IPS-11a (cell line): ENCODE measurements at regions not wholly inside any gene's neighbourhood (a gene's known extent, or its start where the extent isn't known, plus 50 kb on each side); places are given as distances from the start of the nearest gene placed in this dataset.
"Not testable (repeated sequence)": the region's sequence is repeated elsewhere in the genome, so short reads cannot be mapped to it uniquely, and the experiment has no call there.

Experiments
- H3K4me3 ChIP-seq: one replicate; pipeline ENCODE4 v1.5.1; 2013; ENCODE audit warnings: low read depth, low read length, control low read depth

DNA sequence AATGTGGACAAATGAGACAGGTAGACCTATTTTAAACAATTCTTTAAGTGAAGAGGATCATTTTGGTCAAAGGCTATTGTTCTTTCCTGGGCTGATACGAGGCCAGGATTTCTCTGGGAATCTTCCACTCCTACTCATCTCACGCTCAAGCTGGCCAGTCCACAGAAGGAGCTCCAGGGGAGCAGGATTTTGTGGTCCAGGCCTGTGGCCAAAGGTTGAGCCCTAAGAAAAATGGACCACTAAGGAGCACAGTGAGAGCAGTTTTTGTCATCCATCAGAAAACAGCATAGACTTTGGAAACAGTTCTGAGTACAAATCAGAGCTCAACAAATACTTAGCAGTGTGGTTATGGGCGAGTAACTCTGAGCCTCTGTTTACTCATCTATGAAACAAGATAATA is 260.2 kb upstream of the RUNX1 start:
- no peak overlapping the region for H3K4me3 ChIP-seq

DNA sequence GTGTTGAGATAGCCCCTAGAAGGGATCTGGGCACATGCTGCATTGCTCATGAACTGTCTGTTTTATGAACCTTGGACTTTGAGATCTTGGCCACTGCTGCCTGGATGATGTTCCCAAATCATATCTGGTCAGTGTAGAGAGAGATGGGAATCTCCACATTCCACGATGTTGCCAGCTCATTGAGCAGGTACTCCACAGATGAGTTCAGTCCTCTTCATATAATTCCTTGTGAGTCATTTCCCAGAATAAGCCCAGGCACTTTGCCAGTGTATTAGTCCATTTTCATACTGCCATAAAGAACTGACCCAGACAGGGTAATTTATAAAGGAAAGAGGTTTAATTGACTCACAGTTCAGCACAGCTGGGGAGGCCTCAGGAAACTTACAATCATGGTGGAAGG is 254.0 kb upstream of the RUNX1 start:
- no peak overlapping the region for H3K4me3 ChIP-seq

DNA sequence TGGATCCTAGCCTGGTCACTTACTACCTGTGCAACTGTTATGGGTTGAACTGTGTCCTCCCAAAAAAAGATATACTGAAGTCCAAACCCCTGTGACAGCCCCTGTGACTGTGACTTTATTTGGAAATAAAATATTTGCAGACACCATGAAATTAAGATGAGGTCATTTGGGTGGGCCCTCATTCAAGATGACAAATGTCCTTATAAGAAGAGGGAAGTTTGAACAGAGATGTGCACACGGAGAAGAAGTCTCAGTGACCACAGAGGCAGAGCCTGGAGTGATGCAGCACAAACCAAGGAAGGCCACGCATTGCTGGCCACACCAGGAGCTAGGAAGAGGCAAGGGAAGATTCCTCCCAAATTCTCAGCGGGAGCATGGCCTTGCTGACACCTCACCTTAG is 249.7 kb upstream of the RUNX1 start:
- H3K4me3 ChIP-seq, result no peak overlapping the region

DNA sequence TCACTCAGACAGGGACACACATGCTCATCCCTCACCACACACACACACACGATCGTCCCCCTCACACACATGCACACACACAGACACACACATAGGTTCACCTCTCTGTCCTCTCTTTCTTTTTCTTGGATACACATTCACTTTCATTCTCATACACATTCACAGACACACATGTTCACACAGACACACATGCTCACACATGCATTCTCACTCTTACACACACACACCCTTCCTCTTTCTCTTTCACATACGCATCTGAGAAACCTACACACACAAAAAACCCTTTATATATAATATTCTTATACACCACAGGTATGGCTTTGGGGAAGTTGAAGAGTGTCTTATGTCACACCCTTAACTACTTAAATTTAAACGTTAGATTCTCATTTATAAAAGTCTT is 248.6 kb upstream of the RUNX1 start:
- H3K4me3 ChIP-seq, result no peak overlapping the region

DNA sequence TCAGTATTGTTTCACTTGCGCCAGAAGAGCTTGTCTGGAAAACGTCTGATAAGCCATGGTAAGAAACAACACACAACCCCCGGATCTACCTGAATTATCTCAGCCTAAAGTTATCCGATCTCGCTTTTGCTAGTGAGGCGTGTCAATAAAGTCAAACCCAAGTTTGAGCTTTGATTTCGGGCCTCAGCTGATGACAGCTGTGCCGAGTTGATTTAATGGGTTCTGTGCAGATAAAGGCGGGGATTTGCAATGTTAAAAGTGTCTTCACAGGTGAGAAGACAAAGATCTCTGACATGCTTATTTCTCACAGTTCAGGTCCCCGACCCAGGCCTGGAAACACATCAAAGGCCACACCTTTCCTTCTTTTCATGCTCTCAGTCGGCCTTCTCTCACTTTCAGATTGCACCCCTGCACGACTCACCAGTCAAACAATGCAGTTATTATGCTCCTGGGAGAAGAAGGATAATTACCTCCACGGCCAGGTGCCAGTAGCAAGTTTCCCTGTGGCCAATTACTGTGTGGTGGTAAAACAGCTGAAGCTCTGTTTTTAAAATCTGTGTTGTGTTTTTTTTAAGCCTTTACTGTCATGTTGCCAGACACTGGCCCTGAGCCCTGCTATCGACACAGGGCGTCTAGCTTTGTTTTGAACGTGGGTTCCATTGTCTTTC is 245.3 kb upstream of the RUNX1 start:
- H3K4me3 ChIP-seq, result no peak overlapping the region

DNA sequence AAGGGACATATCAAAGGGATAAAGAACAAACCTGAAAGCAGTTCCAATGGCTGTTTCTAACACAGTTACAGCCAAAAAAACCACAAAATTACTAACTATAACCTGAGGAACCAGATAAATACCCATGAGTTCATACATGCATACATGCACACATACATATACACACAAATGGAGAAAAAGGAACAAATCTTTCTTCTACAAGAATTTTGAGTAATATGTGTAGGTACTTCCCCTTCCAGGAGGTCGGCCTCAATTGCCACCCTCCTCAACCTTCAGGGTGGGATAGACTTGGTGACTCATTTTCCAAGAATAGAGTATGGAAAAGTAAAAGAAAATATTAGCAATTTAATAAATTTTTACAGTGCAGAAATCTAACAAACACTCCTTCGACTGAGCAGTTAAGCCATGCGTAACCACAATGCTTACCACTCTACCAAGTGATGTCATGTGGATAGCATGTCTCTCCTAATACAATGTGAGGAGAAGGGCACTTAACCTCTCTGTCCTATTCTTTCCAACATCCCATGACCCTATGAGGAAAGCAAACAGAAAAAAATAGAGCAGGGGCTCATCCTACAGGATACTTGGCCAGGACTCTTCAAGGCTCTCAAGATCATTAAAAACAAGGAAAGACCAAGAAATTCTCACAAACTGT is 243.0 kb upstream of the RUNX1 start:
- no peak overlapping the region for H3K4me3 ChIP-seq

DNA sequence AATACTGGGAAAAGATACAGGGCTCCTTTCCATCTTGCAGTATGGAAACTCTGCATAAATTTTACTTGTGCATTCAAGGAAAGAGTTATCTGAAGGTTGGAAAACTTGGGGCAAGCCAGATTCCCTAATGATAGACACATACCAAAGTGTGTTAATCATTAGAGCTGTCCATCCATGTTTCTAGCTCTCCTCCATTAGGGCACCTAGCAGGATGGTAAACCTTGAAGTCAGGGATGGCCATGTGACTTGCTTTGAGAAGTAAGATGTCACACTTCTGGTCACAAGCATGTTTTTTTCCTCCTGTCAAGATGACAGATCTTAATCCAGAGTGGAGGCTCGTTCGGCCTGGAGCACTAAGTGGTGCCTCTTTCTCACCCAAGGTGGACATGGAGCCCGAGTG is 241.9 kb upstream of the RUNX1 start:
- H3K4me3 ChIP-seq, result no peak overlapping the region

DNA sequence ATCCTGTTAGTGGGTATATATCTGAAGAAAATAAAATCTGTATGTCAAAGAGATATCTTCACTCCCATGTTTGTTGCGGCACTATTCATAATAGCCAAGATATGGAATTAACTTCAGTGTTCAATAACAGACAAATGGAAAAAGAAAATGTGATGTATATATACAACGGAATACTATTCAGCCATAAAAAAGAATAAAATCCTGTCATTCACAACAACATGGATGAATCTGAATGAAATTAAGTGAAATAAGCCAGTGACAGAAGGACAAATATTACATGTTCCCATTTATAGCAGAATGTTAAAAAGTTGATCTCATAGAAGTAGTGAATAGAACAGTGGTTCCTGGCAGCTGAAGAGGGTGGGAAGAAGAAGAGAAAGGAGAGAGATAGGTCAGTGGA is 239.1 kb upstream of the RUNX1 start:
- H3K4me3 ChIP-seq, result no peak overlapping the region

DNA sequence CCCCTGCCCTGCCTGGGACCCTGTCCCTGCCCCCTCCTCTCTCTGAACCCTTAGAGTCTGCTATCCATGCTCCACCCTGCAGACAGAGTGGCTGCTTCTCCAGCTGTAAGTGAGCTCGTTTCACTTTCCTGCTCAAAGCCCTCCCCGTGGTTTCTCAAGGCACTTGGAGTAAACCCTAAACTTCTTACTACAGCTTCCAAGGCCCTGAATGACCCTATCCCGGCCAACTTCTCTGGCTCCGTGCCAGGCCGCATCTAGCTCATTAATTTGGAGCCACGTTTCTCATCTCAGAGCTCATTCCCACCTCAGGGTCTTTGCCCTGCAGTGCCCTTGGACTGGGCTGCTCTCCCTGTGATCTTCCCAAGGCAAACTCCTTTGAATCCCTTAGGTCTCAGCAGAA is 235.1 kb upstream of the RUNX1 start:
- H3K4me3 ChIP-seq, result no peak overlapping the region

DNA sequence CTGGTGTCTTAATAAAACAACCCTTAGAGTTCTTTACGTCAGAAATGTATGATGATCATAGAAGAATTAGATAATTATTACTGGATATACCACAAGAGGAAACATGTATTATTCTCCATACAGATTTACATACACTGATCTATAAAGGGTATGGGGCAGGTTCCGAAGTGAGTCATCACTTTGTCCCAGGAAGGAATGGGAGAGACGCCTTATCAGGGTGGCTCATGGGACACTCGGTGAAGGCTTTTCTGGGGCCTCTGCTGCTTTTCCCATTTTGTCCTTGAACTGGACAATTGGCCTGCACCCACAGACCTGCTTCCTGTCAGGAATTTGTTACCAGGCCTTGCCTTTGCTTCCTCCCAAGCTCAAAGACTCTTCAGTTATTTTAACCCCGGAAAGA is 233.8 kb upstream of the RUNX1 start:
- no peak overlapping the region for H3K4me3 ChIP-seq

DNA sequence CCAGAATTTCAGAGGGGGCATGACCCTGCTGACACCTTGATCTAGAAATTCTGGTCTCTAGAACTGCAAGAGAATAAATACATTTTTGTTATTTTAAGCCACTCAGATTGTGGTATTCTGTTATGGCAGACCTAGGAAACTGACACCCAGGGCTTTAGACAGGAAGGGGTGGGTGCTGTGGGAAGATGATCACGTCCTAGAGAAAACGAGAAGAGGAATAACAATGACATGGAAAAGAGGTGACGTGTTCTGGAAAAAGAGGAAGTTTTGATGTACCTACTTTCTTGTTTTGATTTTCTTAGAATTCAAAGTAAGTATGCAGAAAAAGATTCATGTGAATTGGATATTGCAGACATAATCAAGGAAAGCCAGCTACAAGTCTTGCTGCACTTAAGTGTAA is 232.9 kb upstream of the RUNX1 start:
- H3K4me3 ChIP-seq, result no peak overlapping the region

DNA sequence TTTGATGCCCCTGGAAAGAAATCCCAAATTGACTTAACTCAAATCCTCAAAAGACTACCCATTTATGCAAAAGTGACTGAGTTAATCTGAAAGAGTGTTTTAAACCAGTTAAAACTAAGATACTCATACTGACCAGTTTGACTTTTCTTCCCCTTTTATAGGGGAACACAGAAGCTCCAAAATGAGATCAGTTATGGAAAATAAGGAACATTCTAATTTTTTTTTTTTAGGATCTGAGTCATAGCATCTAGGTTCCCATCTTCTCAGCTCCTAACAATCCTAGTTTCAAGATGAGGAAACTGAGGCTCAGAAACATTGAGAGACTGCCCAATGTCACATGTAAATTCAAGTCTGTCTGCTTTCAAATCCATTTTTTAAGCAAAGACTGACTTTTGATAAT is 231.1 kb upstream of the RUNX1 start:
- no peak overlapping the region for H3K4me3 ChIP-seq

DNA sequence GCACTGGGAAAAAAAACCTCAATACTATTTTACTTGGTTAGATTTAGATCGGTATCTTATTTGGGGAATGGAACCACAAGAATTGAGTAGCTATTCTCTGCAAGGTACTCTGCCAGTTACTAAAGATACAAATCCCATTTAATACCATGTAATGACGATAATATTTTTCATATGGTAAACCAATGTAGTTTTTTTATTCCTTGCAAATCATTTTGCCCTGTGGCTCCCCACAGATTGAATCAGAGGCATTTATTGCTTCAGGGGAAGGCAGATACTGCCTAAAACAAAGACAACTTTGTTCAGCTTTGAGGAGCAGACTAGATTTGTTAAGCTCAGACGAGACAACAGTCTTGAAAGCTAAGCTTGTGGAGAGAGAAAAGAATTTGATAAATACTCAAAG is 226.7 kb upstream of the RUNX1 start:
- H3K4me3 ChIP-seq, result no peak overlapping the region

DNA sequence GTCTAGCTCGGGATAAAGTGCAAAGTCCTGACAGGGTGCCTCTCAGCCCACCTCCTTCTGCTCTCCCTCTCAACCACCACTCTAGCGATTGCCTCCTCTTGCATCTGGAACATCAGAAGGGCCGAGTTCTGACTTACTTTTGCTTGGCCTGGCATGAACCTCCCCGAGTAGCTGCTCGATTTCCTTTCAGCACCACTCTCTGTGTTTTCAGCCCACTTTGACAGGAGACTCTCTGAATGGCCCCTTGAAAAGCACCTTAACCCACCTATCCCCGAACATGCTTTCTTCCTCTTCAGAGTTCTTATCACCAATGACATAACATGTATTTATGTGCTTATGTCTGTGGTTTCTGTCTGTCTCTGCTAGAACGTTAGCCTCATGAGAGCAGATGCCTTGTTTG is 225.8 kb upstream of the RUNX1 start:
- no peak overlapping the region for H3K4me3 ChIP-seq

DNA sequence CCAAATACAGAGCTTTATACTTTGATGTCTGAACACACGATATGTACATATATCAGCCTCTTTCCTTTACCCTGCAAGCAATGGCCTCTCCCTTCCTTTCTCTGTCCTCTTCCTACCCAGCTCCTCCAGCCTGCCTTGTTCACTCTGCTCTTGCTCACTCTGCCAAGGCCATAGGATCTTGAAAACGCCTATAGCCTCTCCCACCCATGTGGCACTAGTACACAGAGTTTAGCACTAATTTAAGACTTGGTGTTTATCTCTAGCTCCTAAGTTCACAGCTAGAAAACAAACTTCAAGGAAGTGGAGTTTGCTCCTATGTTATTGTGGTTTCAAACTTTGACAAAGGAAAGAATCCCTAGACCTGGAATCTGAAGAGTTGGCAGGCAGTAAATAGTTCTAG is 225.0 kb upstream of the RUNX1 start:
- no peak overlapping the region for H3K4me3 ChIP-seq

DNA sequence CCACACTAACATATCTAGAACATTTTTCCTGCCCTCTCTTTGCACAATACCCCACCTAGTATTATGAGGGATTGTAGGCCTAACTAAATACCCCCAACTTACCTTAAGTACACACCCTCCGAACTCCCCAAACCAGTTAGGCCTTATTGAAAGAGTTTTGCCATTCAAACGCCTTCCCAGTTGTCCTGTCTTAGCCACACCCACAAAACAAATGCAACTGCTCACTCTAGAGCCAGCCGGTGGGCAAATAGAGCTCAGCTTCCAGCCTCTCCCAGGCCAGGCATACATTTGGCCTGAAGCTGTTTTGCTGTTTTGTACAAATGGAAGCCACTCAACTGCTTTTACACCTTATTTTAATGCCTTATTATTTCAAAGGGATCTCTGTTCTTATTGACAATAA is 224.2 kb upstream of the RUNX1 start:
- no peak overlapping the region for H3K4me3 ChIP-seq

DNA sequence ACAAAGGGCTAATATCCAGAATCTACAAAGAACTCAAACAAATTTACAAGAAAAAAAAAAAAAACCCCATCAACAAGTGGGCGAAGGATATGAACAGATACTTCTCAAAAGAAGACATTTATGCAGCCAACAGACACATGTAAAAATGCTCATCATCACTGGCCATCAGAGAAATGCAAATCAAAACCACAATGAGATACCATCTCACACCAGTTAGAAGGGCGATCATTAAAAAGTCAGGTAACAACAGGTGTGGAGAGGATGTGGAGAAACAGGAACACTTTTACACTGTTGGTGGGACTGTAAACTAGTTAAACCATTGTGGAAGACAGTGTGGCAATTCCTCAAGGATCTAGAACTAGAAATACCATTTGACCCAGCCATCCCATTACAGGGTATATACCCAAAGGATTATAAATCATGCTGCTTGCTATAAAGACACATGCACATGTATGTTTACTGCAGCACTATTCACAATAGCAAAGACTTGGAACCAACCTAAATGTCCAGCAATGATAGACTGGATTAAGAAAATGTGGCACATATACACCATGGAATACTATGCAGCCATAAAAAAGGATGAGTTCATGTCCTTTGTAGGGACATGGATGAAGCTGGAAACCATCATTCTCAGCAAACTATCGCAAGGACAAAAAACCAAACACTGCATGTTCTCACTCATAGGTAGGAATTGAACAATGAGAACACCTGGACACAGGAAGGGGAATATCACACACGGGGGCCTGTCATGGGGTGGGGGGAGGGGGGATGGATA is 222.4 kb upstream of the RUNX1 start:
- H3K4me3 ChIP-seq, result not testable (repeated sequence)

DNA sequence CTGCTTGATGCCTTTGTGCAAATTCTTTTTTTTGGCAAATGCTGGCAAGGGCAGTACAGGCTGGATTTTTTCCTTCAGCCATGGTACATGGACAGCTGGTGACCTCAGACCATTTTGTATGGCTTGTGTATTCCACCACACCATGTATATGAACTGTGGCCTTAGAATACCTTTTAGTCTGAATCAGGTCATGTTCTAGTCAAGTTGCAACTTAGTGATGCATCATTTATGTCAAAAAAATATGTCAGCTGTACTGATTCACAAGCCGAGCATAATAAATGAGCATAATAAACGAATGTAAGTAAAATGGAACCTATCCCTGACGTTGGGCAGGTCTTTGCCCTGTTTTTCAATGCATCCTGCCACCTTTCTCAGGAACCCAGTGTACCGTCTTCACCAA is 219.7 kb upstream of the RUNX1 start:
- H3K4me3 ChIP-seq, result no peak overlapping the region

DNA sequence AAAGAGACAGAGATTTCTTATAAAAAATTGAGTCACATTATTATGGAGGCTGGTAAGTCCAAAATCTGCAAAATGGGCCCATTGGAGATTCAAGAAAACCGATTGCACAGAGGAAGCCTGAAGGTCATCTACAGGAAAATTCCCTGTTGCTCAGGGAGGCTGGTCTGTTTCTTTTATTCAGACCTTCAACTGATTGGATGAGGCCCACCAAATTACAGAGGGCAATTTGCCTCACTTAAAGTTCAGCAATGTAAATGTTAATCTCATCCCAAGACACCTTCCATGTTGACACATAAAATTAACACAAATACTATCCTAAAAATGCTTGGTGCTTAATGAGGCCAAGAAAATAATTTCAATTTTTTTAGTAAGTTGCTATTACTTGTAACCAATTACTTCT is 219.2 kb upstream of the RUNX1 start:
- no peak overlapping the region for H3K4me3 ChIP-seq

DNA sequence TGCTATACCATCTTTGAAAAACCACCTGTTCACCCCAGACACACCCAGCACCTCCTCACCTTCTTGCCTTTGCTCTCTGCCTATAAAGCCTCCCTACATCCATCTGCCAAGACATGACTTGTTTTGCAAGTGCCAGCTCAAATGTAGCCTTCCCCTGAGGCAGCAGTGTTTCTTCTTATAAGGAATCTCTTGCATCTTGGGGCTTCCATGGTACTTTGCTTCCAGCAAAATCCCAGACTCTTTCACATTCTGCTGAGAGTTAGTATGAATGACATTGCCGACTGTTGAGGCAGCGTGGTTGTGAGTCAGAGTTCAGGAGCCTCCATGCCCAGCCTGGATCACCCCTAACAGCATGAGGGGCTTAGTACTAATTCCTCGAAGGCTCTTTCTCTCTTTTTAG is 217.4 kb upstream of the RUNX1 start:
- H3K4me3 ChIP-seq, result no peak overlapping the region

DNA sequence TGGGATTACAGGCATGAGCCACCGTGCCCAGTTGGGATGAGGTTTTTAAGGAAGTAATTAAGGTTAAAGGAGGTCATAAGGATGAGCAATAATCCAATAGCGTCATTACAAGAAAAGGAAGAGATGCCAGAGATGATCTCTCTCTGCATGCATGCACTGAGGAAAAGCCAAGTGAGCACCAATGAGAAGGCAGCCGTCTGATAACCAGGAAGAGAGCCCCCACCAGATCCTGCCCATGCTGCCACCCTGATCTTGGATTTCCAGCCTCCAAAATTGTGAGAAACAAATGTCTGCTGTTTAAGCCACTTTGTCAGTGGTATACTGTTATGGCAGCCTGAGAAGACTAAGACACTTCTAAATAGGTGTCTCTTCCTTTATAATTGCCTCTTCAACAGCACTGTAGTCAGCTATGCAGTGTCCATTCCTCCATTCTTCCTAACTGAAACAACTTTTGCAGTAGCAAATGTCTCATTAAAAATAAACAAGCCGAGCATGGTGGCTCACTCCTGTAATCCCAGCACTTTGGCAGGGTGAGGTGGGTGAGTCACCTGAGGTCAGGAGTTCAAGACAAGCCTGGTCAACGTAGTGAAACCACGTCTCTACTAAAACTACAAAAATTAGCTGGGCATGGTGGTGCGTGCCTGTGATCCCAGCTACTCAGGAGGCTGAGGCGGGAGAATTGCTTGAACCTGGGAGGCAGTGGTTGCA is 216.2 kb upstream of the RUNX1 start:
- H3K4me3 ChIP-seq, result no peak overlapping the region

DNA sequence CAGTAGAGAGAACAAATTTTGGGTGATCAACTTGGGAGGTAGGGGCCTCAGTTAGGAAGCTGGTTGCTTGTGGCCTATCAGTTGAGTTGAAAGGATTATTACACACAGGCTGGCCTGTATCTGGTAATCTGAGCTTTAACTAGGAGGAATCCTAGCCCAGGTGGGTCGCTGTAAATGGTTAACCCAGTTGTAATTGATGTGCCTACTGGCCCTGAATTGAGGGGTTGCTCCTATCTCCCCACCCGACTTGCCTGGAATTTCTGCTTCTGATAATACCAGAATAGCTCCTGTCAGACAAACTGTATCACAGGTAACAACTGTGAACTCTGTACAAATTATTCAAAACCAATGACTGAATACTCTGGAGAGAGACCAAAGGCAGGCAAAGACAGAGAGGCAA is 210.4 kb upstream of the RUNX1 start:
- H3K4me3 ChIP-seq, result no peak overlapping the region
